ENCODE measurements at regions not wholly inside any gene's neighbourhood (a gene's known extent, or its start where the extent isn't known, plus 50 kb on each side); places are given as distances from the start of the nearest gene placed in this dataset.

DNA sequence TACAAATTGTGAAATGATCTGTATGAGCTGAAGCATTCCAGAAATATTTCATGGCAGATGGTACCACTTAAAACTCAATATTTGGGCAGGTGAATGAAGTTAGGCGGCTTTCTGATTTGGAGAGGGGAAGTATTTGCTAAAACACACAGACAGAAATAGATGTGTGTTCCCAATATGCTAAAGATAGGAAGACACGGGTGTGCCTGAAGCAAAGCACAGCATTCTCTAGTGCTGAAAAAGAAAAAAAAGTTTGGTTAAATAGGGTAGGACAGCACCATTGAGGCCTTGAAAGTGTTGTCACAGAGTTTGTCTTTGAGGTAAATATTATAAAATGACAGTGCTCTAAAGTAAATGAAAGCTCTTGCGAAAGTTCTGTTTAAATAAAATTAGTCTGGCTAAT, 252.2 kb upstream of the HSF2 start:
- TF ChIP-seq, protein P1, sequence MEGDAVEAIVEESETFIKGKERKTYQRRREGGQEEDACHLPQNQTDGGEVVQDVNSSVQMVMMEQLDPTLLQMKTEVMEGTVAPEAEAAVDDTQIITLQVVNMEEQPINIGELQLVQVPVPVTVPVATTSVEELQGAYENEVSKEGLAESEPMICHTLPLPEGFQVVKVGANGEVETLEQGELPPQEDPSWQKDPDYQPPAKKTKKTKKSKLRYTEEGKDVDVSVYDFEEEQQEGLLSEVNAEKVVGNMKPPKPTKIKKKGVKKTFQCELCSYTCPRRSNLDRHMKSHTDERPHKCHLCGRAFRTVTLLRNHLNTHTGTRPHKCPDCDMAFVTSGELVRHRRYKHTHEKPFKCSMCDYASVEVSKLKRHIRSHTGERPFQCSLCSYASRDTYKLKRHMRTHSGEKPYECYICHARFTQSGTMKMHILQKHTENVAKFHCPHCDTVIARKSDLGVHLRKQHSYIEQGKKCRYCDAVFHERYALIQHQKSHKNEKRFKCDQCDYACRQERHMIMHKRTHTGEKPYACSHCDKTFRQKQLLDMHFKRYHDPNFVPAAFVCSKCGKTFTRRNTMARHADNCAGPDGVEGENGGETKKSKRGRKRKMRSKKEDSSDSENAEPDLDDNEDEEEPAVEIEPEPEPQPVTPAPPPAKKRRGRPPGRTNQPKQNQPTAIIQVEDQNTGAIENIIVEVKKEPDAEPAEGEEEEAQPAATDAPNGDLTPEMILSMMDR (IDR thresholded peaks at IDR 0.05) = no peak
- TF ChIP-seq POLR2AphosphoS5 (IDR thresholded peaks at IDR 0.05; ENCODE audit: low read depth, low read length) (no peak), TCF7L2 (IDR thresholded peaks at IDR 0.05; ENCODE audit: low read depth, low read length) (no peak)
- TF ChIP-seq, protein P2, sequence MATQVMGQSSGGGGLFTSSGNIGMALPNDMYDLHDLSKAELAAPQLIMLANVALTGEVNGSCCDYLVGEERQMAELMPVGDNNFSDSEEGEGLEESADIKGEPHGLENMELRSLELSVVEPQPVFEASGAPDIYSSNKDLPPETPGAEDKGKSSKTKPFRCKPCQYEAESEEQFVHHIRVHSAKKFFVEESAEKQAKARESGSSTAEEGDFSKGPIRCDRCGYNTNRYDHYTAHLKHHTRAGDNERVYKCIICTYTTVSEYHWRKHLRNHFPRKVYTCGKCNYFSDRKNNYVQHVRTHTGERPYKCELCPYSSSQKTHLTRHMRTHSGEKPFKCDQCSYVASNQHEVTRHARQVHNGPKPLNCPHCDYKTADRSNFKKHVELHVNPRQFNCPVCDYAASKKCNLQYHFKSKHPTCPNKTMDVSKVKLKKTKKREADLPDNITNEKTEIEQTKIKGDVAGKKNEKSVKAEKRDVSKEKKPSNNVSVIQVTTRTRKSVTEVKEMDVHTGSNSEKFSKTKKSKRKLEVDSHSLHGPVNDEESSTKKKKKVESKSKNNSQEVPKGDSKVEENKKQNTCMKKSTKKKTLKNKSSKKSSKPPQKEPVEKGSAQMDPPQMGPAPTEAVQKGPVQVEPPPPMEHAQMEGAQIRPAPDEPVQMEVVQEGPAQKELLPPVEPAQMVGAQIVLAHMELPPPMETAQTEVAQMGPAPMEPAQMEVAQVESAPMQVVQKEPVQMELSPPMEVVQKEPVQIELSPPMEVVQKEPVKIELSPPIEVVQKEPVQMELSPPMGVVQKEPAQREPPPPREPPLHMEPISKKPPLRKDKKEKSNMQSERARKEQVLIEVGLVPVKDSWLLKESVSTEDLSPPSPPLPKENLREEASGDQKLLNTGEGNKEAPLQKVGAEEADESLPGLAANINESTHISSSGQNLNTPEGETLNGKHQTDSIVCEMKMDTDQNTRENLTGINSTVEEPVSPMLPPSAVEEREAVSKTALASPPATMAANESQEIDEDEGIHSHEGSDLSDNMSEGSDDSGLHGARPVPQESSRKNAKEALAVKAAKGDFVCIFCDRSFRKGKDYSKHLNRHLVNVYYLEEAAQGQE (IDR thresholded peaks at IDR 0.05; ENCODE audit: insufficient read depth in 1 of 2, low read depth in 2 of 2, low read length in 1 of 2) = no peak

Data from Panc1 (cell line).